ENCODE measurements at regions not wholly inside any gene's neighbourhood (a gene's known extent, or its start where the extent isn't known, plus 50 kb on each side); places are given as distances from the start of the nearest gene placed in this dataset.

GRCh38 chr11:70587075-70587389, 188.7 kb downstream of the CTTN start:
- Histone ChIP-seq H3K4me1 (no peaks in the 10 kb centered on the region), H3K27me3 (no peaks in the 10 kb centered on the region), H3K4me3 (no peak overlapping the region), H3K27ac (no peak overlapping the region), H3K36me3 (no peaks in the 10 kb centered on the region), H3K9me3 (no peaks in the 10 kb centered on the region)
- no peak for DNase-seq
- TF ChIP-seq CTCF (IDR thresholded peaks at IDR 0.05) (no peak), POLR2A (IDR thresholded peaks at IDR 0.05) (no peak)

GRCh38 chr11:70590356-70590991, 192.1 kb downstream of the CTTN start:
- Histone ChIP-seq H3K4me3 (no peak overlapping the region), H3K9me3 (no peaks in the 10 kb centered on the region), H3K36me3 (no peaks in the 10 kb centered on the region), H3K27me3 (no peaks in the 10 kb centered on the region), H3K27ac (no peak overlapping the region), H3K4me1 (no peaks in the 10 kb centered on the region)
- no peak for TF ChIP-seq POLR2A (IDR thresholded peaks at IDR 0.05)
- TF ChIP-seq CTCF (IDR thresholded peaks at IDR 0.05): no peak
- no peak for DNase-seq

- no peak overlapping the region for H3K4me3 ChIP-seq
- DNase-seq: no peak
- no peak overlapping the region for H3K27ac ChIP-seq
- no peaks in the 10 kb centered on the region for H3K27me3 ChIP-seq
- no peaks in the 10 kb centered on the region for H3K4me1 ChIP-seq
- no peaks in the 10 kb centered on the region for H3K9me3 ChIP-seq
- H3K36me3 ChIP-seq: no peaks in the 10 kb centered on the region
- TF ChIP-seq POLR2A (IDR thresholded peaks at IDR 0.05) (no peak), CTCF (IDR thresholded peaks at IDR 0.05) (no peak)
Observed at GRCh38 chr11:70592641-70593165, 194.4 kb downstream of the CTTN start.

GRCh38 chr11:70593446-70593983, 195.2 kb downstream of the CTTN start:
- H3K27ac ChIP-seq: no peak overlapping the region
- DNase-seq: no peak
- H3K4me3 ChIP-seq: no peak overlapping the region
- no peaks in the 10 kb centered on the region for H3K27me3 ChIP-seq
- H3K9me3 ChIP-seq: no peaks in the 10 kb centered on the region
- TF ChIP-seq CTCF (IDR thresholded peaks at IDR 0.05) (no peak), POLR2A (IDR thresholded peaks at IDR 0.05) (no peak)
- H3K36me3 ChIP-seq: no peaks in the 10 kb centered on the region
- H3K4me1 ChIP-seq: no peaks in the 10 kb centered on the region

- H3K36me3 ChIP-seq: no peaks in the 10 kb centered on the region
- H3K27ac ChIP-seq: no peak overlapping the region
- DNase-seq: no peak
Observed at GRCh38 chr11:70594031-70594430, 195.7 kb downstream of the CTTN start.

More at GRCh38 chr11:70594031-70594430, 195.7 kb downstream of the CTTN start:
- H3K9me3 ChIP-seq: no peaks in the 10 kb centered on the region
- no peak overlapping the region for H3K4me3 ChIP-seq
- no peaks in the 10 kb centered on the region for H3K27me3 ChIP-seq
- H3K4me1 ChIP-seq: no peaks in the 10 kb centered on the region
- TF ChIP-seq CTCF (IDR thresholded peaks at IDR 0.05) (no peak), POLR2A (IDR thresholded peaks at IDR 0.05) (no peak)
